Left colon (tissue), 2 donors: ENCODE measurements at regions not wholly inside any gene's neighbourhood (a gene's known extent, or its start where the extent isn't known, plus 50 kb on each side); places are given as distances from the start of the nearest gene placed in this dataset.
"Not testable (repeated sequence)": the region's sequence is repeated elsewhere in the genome, so short reads cannot be mapped to it uniquely, and the experiment has no call there.

Experiments used
- ATAC-seq: fragments of 200-7000 bp; cut with Tn5 transposase; one replicate; pipeline ENCODE4 v1.9.1; 2020; ENCODE audit warnings: mild to moderate bottlenecking, moderate library complexity
- DNase-seq, 2 donors: peaks; one replicate each; pipeline ENCODE4 v3.0.0-alpha.2; 2020
- intact Hi-C, 2 donors: fragments of 100-400 bp; cut with DNase I in 1 of 2; cut with micrococcal nuclease in 1 of 2; formaldehyde crosslinking; loops; one replicate each; pipeline versions ENCODE4 v1.11.2 to v1.14.0; 2022; cut with DNase I, micrococcal nuclease
- donor health status: DM: no; HTN: no; CAD: no.
- donor health status: DM: yes; HTN: yes; CAD: no.

DNA sequence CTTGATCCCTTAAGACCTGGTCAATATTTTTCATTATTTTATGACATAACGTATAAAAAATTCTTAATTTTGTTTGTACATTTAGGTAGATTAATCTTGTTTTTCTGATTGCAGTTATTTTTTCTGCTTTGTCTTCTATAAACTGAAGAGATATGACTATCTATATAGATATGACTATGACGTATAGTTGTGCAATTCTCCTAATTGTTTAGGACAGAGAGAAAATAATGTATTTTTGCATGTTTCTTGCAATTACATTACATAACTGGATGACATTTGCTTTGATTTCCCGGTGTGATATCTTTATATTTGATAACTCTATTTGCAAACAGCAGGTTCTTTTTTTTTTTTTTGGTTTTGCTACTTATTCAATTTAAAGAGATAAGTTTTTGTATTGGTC is 310.2 kb upstream of the REG3G start:
- DNase-seq (no peak), ATAC-seq (no peak)
- intact Hi-C loops = no loop called here

DNA sequence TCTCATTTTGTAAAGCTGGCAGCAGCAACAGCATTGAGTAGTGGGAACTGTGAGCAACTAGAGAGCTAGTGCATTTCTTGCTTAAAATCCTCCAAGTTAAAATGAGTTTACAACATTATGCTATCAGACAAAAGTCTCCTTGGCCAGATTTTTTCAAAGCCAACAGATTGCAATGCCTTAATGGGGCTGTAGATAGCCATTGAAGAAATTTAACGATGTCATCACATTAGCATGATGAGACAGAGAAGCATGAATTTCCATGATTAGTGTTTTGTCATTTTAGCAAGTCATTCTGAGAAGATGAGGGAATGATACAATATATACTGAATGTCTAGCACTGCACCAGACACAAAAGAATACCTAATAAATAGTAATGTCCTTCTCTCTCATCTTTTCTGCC is 307.5 kb upstream of the REG3G start:
- intact Hi-C loops = no loop called here
- ATAC-seq (no peak), DNase-seq (no peak)

DNA sequence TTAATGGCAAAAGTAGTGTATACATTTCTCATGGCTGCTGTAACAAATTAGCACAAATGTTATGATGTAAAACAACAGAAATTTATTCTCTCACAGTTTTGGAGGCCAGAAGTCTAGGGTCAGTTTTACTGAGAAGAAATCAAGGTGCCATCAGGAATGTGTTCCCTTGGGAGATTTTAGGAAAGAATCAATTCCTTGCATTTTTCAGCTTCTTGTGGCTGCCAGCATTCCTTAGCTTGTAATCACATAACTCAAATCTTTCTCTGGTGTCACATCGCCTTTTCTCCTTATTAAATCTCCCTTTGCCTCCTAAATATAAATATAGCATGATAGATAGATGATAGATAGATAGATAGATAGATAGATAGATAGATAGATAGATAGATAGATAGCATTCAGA is 307.0 kb upstream of the REG3G start:
- DNase-seq (no peak), ATAC-seq (no peak)
- intact Hi-C loops = no loop called here

DNA sequence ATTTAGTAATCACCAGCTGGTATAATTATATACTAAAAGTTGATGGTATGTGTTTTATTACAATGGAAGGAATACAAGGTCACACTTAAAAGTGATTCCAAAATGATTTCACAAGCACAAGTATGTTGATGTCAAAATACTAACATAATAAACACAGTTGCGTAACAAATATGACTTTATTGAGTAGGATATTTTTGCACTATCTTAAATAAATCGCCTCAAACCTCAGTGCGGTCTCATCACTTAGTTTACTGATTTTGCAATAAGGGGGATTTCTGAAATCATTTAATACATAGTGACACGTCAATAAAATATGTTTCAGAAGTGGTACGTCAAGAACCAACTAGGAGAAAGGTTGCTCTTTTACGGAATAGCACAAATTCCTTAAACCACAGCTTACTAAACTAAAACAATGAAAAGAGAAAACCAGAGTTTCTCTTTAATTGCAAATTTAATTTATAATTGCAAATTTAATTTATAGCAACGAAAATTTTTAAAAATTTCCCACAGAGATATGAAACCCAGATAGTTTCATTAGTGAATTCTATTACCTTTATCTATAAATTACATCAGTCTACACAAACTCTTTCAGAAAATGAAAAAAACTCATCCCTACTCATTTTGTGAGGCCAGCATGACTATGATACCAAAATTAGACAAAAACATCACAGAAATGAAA is 304.0 kb upstream of the REG3G start:
- intact Hi-C loops = no loop called here
- ATAC-seq = no peak
- no peak for DNase-seq

DNA sequence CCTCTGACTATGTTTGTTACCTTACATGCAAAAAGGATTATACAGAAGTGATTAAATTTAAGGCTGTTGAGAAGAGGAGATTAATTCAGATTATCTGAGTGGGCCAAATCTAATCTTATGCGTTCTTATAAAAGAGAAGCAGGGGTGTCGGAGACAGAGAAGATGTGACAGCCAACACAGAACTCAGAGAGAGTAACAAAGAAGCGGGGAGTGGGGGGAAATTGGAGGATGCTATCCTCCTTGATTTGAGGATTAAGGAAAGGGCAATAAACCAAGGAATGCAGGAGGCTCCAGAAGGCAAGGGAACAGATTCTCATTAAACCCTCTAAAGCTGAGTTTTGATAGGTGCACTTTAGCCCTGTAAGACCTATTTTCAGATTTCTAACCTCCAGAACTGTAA is 291.3 kb upstream of the REG3G start:
- ATAC-seq = no peak
- intact Hi-C loops = no loop called here
- no peak for DNase-seq

DNA sequence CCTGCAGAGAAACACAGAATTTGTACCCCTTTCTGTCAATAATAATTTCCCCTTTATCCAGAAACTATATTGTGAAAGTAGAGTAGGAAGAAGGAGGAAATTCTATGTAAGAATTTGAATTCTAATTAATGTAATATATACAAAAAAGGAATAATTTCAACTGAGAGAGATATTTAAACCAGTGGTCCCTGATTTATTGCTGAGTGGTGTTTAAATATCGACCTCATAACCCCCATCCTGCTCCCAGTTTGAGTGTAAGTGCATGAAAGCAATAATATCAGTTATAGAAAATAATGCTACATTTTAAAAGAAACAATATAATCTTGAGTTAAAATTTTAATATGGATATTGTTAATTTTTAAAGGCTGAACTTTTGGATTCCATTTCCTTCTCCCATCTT is 286.2 kb upstream of the REG3G start:
- DNase-seq = no peak
- ATAC-seq = no peak
- intact Hi-C loops = no loop called here

DNA sequence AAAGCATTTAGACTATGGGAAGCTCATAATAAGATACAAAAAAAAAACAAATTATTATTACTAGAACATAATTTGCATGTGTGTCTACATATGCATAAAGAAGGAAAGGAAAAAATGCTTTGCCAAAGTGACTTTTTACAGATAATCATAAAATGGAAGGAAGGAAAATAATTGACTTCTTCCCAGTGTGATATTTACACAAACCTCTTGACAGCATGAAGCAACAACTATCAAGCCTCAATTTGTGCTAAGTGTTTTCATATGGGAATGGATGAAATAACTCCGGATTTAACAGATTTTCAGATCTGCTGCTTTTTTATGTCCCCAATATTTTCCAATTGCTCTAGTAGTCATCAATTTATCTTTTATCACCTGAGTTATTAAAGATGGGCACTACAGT is 275.9 kb upstream of the REG3G start:
- DNase-seq (no peak), ATAC-seq (no peak)
- intact Hi-C loops = no loop called here

DNA sequence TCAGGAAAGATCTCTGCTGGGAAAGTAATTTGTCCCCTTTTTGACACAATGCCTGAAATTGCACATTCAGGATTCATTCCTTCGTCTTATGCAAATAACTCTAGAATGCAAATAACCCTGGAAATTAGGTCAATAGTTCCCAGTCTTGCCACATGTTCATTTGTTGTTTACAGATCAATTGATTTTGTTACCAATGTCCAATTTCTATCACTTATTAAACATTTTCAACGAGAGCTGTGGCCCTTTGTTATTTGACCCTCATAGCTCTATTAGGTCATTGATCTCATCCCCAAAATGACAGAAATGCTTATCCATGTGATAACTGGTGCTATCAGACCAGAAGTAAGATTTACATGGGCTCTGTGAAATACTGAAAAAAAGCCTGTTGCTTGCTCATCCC is 275.3 kb upstream of the REG3G start:
- DNase-seq (no peak), ATAC-seq (no peak)
- intact Hi-C loops = no loop called here

DNA sequence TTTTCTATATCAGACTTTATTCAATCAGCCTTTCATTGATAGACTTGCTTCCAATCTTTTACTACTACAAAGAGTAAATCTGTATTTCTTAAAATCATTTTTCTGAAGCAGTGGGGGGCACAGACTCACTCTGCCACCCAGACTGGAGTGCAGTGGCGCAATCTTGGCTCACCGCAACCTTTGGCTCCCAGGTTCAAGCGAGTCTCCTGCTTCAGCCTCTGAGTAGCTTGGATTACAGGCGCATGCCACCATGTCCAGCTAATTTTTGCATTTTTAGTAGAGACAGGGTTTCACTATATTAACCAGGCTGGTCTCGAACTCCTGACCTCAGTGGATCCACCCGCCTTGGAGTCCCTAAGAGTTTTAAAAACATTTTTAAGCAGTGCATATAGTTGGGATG is 270.6 kb upstream of the REG3G start:
- DNase-seq (no peak), ATAC-seq (no peak)
- intact Hi-C loops = no loop called here

DNA sequence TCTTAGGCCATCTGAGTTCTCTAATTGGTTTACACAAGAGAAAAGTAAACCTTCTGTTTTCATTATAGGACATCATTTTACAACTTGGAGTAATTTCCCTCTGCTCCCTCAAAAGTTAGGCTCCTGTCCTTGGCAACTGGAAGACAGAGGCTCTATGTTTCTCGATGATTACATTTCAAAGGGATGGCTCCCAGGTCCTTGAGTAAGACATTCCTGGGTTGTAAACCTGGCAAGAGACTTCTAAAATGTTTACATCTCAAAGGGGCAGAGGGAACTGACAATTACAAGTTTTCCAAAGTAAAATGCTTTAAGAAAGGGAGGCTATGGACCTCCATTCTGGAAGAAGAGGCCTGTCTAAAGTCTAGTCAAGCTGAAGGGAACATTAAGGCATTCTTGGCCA is 268.3 kb upstream of the REG3G start:
- no peak for DNase-seq
- no peak for ATAC-seq
- intact Hi-C loops = no loop called here

DNA sequence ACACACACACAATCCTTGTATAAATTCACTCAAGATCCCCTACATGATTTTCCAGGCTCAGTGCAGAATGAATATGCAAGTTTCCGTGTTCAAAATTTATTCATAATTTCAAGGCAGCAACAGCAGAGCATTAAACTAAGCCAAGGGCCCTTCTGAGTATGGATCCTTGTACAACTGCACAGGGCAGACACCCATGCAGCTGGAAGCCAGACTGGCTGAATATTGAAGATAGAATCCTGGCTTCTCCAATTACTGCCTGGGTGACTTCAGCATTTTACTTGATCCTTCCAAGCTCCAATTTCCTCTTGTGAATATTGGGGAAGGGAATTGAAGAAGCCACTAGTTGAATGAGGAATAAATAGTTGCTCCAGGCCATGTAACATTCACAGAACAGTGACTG is 267.9 kb upstream of the REG3G start:
- intact Hi-C loops = no loop called here
- no peak for ATAC-seq
- no peak for DNase-seq

DNA sequence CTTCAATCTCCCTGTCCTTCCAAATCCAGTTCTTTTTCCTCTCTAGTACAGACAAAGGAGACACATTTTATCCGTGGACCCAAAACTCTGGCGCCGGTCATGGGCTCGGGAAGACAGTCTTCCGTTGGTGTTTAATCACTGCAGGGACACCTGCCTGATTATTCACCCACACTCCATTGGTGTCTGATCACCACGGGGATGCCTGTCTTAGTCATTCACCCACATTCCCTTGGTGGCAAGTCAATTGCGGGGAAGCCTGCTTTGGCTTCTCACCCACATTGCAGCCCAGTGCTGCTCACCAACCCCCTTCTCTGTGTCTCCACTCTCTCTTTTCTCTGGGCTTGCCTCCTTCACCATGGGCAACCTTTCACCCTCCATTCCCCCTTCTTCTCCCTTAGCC is 266.7 kb upstream of the REG3G start:
- DNase-seq, ATAC-seq, intact Hi-C loops: not testable (repeated sequence)

DNA sequence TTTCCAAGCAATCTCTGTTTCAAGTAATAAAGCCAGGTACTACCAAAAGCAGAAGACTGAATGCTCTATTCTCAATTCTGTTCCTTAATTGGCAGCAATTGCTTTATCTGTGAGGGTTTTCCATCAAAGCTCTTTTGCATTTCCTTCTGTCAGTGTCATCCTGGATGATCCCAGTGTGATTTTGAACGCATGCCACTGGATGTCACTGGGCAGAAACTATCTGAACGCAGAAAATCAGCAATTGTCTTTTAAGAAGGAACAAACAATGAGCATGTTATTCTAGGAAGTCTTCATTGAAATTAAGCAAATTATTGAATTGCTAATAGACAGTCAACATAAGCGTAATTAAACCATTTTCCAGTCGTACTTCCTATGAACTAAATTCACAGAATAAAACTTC is 259.0 kb upstream of the REG3G start:
- no peak for DNase-seq
- intact Hi-C loops = no loop called here
- no peak for ATAC-seq

DNA sequence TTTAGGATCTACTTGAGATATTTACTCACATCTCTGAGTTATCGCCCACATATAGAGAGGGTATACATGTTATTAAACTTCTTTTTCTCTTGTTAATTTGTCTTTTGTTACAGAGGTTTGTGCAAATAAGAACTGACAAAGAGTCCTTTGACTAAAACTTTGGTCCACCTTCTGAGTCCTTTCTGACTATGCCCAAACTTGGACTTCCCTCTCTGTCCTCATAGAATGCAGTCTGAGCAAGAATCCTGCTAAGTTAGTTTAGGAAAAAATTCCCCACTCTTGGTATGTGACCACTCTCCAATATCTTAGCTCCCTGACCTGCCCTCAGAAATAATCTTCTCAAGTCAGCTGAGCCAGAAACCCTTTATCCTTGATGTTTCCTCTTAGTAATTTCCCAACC is 257.5 kb upstream of the REG3G start:
- intact Hi-C loops = no loop called here
- ATAC-seq (no peak), DNase-seq (no peak)

DNA sequence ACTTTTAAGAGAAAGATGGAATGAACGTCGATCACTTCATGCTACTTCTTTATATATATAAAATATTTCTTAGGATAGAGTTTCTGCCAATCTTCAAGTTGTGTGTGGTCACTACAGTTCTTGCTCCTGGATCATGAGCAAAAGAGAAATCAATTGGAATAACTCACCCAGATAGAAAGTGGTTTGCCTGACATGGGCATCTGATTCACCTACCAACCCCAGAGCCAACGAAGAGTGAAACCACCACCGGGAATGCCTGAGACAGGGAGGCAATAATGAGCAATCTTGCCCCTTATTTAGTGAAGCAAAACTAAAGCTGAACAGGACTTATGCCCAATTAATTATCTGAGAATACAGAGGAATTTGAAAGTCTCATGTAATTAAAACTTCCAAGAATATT is 250.2 kb upstream of the REG3G start:
- intact Hi-C loops = no loop called here
- no peak for DNase-seq
- ATAC-seq = no peak

DNA sequence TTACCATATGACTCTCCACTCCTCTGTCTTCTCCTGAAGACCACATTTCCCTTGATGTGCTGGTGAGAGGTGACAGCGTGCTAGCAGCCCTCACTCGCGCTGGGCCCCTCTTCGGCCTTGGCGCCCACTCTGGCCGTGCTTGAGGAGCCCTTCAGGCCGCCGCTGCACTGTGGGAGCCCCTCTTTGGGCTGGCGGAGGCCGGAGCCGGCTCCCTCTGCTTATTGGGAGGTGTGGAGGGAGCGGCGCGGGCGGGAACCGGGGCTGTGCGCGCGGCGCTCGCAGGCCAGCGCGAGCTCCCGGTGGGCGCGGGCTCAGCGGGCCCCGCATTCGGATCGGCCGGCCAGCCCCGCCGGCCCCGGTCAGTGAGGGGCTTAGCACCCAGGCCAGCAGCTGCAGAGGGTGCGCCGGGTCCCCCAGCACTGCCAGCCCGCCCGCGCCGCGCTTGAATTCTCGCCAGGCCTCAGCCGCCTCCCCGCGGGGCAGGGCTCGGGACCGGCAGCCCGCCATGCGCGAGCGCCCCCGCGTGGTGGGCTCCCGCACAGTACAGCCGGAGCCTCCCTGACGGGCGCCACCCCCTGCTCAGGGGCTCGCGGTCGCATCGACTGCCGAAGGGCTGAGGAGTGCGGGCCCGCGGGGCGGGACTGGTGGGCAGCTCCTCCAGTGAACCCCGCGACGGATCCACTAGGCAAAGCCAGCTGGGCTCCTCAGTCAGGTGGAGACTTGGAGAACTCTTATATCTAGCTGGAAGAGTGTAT is 246.6 kb upstream of the REG3G start:
- intact Hi-C loops = no loop called here
- ATAC-seq (no peak), DNase-seq (no peak)

DNA sequence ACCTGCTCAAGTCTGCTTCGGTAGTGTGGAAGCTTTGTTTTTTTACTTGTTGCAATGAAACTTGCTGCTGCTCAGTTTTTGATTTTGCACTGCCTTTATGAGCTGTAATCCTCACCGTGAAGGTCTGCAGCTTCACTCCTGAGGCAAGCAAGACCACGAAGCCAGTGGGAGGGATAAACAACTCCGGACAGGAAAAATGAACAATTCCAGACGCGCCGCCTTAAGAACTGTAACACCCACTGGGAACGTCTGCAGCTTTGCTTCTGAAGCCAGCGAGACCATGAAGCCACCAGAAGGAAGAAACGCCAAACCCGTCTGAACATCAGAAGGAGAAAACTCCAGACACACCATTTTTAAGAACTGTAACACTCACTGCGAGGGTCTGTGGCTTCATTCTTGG is 245.7 kb upstream of the REG3G start:
- ATAC-seq (no peak), DNase-seq (no peak)
- intact Hi-C loops = no loop called here

DNA sequence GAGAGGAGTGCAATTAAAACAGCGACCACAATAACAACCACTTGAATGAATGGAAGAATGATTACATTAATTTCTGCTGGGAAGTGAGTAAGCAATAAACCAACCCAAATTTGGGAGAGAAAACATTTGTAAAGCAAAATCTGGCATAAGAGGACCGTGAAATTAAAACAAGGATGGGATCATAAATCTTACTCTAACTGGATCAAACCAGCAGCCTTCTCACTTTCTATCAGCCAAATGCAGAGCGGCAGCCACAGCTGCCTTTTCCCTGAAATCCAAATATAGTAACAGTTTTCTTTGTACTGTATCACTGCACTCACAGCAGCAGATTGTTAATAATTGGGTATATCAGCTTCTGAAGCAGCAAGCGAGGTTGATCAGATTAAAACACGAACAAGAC is 245.2 kb upstream of the REG3G start:
- DNase-seq (no peak), ATAC-seq (no peak)
- intact Hi-C loops = no loop called here

DNA sequence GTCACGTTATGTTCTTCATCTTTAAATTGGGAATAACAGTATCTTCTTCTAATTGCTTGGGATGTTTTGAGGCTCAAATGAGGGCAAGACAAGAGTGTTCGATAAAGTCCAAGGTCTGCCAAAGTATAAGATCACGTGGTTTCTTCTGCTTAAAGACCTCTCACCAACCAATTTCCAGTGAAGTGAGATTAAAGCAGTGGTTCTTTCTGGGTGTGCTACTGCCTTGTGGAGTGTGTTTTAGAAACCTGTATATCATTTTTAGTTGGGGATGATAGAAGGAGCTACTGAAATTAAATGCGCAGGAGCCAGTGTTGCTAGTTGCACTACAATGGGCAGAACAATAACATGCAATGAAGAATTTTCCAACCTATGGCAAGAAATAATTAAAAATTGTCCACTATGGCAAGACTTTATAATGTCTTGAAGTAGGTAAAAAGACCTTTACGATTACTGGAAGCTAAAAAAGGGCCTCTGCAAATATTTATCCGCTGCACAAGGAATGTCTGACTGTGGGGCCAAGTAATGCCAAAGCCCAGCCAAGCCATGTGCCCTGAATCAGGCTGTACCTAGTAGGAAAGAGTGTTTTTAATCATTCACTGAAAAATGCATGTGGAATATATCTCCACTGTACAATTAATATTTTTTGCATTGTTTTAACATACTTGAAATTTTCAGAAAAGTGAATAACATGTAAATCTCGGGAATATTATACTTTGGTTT is 244.5 kb upstream of the REG3G start:
- no peak for ATAC-seq
- DNase-seq = no peak
- intact Hi-C loops = no loop called here

DNA sequence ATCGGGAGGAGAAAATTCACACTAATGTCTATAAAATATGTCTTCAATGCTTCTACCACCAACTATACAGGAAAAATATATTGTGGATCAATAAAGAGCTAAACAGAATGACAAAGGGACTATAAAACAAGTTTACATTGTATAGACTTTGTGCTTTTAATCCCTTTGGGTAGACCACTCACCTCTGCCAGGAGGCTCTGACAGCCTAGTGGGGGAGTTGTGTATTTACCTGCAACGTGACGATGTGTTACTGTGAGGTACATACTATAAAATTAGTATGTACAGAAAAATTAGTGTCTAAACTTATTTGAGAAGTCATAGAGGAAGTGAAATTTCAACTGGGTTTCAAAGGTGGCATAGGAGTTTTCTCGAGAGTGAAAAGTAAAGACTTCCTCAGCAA is 243.3 kb upstream of the REG3G start:
- DNase-seq (no peak), ATAC-seq (no peak)
- intact Hi-C loops = no loop called here
